ENCODE measurements at regions not wholly inside any gene's neighbourhood (a gene's known extent, or its start where the extent isn't known, plus 50 kb on each side); places are given as distances from the start of the nearest gene placed in this dataset.
"Not testable (repeated sequence)": the region's sequence is repeated elsewhere in the genome, so short reads cannot be mapped to it uniquely, and the experiment has no call there.

DNA sequence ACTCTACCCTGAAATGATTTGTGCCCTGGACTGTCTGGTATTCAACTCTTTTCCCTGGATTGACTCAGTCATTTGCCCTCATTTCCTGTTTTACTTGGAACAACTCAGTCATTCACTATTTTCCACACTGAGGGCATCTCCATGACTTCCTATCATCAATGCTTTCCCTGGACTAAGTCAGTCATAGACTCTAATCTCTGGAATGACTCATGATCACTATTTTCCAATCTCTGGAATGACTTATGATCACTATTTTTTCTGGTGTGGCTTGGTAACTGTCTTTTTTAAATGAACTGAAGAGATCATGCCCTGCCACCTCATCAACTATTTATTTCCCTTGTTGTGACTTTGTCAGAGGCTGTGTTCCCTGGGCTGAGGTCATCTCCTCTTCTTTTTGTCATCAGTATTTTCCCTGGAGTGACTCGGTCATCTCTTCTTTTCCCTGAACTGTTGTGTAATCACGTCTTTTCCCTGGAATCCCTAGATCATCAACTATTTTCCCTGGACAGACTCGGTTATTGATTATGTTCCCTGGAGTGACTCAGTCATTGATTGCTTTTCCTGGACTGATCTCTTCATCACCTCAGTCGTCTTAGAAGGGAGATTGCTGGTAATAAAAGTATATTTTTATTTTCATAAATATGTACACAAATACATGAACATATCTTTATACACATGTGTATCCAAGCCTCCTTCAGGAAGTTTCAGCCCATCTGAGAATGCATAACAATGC, 327.1 kb upstream of the VCX start:
- H3K9me3 ChIP-seq (replicated peaks) = no peaks in the 10 kb centered on the region; the same call in 1 of the 2 replicates
- H3K27ac ChIP-seq = no peak overlapping the region
- no peak overlapping the region for H3K4me3 ChIP-seq
- H3K4me1 ChIP-seq = no peaks in the 10 kb centered on the region
- no peaks in the 10 kb centered on the region for H3K27me3 ChIP-seq
- peak in 1 of 2 experiments; percentile 5 for DNase-seq
- H3K36me3 ChIP-seq = no peaks in the 10 kb centered on the region

DNA sequence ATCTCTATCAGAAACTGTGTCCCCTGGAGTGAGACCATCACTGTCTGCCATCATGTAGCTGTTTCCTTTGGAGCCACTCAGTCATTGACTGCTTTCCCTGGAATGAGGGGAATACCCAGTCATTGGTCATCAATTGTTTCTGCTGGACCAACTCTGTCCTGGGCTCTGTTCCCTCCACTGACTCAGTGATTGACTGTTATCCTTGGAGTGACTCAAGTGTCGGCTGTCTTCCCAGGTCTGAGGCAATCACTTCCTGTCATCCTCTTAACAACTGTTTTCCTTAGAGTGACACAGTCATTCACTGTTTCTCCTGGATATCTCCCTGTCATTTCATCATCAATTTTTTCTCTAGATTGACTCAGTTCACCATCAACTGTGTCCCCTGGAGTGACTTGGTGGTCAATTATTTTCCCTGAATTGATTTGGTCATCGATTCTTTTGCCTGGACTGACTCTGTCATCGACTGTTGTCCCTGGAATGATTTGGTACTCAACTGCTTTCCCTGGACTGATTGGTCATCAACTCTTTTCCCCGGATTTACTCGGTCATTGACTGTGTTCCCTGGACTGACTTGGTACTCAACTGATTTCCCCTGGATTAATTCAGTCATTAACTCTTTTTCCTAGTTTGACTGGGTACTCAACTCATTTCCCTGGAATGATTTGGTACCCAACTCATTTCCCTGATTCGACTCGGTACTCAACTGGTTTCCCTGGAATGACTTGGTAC, 327.9 kb upstream of the VCX start:
- peak in 1 of 2 experiments; percentile 11 for DNase-seq
- no peaks in the 10 kb centered on the region for H3K36me3 ChIP-seq
- no peak overlapping the region for H3K4me3 ChIP-seq

DNA sequence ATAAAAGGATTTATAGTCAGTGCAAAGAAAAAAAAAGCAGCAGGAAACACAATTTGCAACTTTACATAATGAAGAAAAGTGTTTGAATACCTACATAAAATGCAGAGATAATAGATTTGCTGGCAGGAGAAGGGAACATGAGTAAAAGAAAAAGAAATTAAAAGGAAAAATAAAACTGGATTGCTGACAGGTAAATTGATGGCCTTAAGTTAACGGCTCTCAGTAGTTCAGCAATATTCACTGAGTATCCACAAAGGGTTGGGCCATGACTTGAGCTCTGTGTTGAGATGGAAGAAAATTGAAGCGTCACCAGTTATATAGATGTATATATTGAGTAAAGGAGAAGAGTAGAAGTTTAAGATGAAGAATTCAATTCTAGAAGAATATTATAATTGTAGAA, 330.1 kb upstream of the VCX start:
- Histone ChIP-seq H3K27ac (no peak overlapping the region), H3K4me1 (no peaks in the 10 kb centered on the region), H3K4me3 (no peak overlapping the region), H3K27me3 (no peaks in the 10 kb centered on the region), H3K36me3 (no peaks in the 10 kb centered on the region), H3K9me3 (replicated peaks) (no peaks in the 10 kb centered on the region; the same call in 1 of the 2 replicates)
- DNase-seq = no peak

More for the DNA sequence above, 327.9 kb upstream of the VCX start:
- Histone ChIP-seq H3K4me1 (no peaks in the 10 kb centered on the region), H3K27ac (no peak overlapping the region), H3K9me3 (replicated peaks) (no peaks in the 10 kb centered on the region; the same call in 1 of the 2 replicates), H3K27me3 (no peaks in the 10 kb centered on the region)

DNA sequence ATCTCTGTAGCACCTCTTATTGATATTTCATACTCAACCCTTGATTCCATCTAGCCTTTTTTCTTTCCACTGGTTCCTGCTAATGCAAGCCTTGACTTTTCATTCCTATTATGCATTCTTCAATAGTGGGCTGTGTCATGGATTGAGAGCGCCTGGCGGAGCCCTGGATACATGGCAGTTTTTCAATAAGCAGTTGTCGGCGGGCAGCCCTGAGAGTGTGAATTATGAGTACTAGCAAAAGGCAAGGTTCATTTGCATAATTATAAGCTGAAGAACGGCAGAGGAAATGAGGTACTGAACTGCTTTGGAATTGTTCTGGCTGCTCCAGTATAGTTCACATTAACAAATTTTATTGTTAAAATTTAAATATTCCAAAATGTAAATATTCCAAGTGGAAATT, 339.7 kb upstream of the VCX start:
- Histone ChIP-seq H3K4me3 (no peak overlapping the region), H3K4me1 (no peaks in the 10 kb centered on the region), H3K27me3 (no peaks in the 10 kb centered on the region), H3K27ac (no peak overlapping the region), H3K36me3 (no peaks in the 10 kb centered on the region), H3K9me3 (replicated peaks) (no peaks in the 10 kb centered on the region)
- no peak for DNase-seq

DNA sequence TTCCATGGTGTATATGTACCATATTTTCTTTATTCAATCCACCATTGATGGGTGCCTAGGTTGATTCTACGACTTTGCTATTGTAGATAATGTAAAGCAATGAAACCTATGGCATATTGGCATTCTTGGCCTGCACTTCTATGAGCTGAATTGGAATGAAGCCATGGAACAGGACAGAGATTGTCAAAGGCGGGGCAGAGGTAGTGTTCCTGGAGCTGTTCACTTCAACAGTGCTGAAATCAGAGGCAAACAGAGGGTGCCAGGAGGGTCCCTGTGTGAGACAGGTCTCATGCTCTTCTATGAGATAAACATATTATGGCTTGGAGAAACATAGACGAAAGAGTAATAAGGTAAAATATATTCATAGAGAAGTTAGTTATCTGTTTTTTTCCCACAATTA, 342.6 kb upstream of the VCX start:
- H3K27me3 ChIP-seq = no peaks in the 10 kb centered on the region
- no peak overlapping the region for H3K27ac ChIP-seq
- H3K36me3 ChIP-seq = no peaks in the 10 kb centered on the region
- no peak overlapping the region for H3K4me3 ChIP-seq
- no peaks in the 10 kb centered on the region for H3K9me3 ChIP-seq (replicated peaks)
- no peaks in the 10 kb centered on the region for H3K4me1 ChIP-seq
- peak in 1 of 2 experiments; percentile 12 for DNase-seq

DNA sequence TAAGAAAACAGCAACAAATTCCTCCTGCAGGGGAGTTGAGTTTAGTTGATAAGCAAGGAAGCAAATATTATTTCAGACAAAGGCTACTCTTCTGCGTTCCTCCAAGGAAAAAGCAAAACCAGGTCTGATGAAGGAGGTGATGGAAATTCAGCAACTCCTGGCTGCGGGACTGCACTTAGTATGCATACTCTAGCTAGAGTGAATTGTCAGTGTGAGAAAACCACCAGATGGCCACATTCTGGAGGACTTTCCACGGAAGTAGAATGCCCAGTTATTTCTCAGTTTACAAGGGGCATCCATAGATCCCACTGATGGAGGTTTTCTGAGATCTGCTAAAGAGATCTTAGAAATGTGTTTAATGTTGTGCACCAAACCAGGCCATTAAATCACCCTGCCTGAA, 338.6 kb upstream of the PUDP start:
- Histone ChIP-seq H3K4me1 (no peaks in the 10 kb centered on the region), H3K27ac (no peak overlapping the region), H3K27me3 (no peaks in the 10 kb centered on the region), H3K36me3 (no peaks in the 10 kb centered on the region), H3K4me3 (no peak overlapping the region), H3K9me3 (replicated peaks) (no peaks in the 10 kb centered on the region)
- no peak for DNase-seq

DNA sequence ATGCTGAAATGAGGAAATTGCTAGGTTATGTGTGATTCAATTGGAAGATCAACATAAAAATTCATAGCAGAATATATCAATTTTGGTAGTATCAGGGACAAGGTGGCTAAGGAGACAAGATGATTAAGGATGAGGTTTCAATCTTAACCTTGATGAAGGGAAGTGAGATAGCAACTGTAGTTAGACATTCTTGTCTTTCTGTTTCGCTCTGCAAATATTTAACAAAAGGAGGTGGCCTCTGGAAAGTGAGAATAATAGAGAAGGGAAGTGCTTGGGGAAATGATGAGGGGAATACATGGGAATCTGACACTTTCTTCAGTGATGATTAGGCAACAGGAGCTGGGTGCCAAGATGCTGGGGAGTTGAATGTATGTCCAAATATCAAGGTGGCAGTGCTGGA, 337.1 kb upstream of the PUDP start:
- no peaks in the 10 kb centered on the region for H3K4me1 ChIP-seq
- no peak overlapping the region for H3K4me3 ChIP-seq
- H3K9me3 ChIP-seq (replicated peaks) = no peaks in the 10 kb centered on the region
- no peaks in the 10 kb centered on the region for H3K27me3 ChIP-seq
- H3K27ac ChIP-seq = no peak overlapping the region
- H3K36me3 ChIP-seq = no peaks in the 10 kb centered on the region
- DNase-seq = no peak

DNA sequence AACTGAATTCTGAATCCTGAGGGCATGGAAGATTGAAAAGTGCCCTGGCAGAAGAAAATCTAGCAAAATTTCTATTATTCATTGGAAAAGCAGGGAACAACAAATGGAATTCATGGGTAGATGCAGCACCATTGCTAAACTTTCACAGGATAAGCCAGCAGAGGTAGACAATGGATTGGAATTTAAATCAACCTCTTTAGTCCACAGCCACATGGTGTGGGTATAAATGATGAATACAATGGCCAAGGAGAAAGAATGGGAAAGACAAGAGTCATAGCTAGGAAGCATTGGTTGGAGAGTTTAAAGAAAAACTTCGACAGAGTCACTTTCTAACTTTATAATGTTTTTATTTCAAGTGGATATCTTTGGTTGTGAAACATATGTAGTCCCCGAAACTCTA, 332.8 kb upstream of the PUDP start:
- H3K36me3 ChIP-seq = no peaks in the 10 kb centered on the region
- no peak overlapping the region for H3K27ac ChIP-seq
- no peaks in the 10 kb centered on the region for H3K9me3 ChIP-seq (replicated peaks)
- no peak for DNase-seq
- no peak overlapping the region for H3K4me3 ChIP-seq
- no peaks in the 10 kb centered on the region for H3K27me3 ChIP-seq
- no peaks in the 10 kb centered on the region for H3K4me1 ChIP-seq

DNA sequence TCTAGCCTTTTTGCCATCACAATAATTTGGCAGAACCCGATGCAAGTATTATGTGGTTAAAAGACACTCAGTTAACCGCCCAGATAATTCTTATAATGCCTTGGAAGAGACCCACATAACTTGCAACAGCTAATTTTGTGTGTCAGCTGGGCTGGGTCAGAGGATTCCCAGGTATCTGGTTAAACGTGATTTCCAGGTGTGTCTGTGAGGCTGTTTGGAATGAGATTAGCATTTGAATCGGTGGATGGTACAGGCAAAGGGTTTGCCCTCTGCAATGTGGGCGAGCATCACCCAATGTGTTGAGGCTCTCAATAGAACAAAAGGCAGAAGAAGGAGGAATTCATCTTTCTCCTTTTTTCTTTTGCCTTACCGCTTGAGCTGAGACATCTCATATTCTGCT, 314.2 kb upstream of the PUDP start:
- no peaks in the 10 kb centered on the region for H3K9me3 ChIP-seq (replicated peaks)
- DNase-seq = no peak
- H3K36me3 ChIP-seq = no peaks in the 10 kb centered on the region
- H3K4me1 ChIP-seq = no peaks in the 10 kb centered on the region
- no peak overlapping the region for H3K27ac ChIP-seq
- no peaks in the 10 kb centered on the region for H3K27me3 ChIP-seq
- no peak overlapping the region for H3K4me3 ChIP-seq

DNA sequence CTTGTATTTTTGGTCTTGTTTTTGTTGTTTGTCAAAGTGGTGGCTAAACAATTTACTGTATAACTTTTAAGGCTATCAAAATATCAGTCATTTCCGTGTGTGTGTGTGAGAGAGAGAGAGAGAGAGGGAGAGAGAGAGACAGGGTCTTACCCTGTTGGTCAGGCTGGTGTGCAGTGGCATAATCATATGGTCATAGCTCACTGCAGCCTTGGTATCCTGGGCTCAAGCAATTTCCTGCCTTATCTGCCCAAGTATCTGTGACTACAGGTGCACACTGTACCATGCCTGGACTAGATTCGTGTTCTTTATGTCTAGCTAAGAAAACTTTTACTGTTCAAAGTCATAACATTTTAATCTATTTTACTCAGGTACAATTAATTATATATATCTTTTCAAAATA, 313.1 kb upstream of the PUDP start:
- H3K36me3 ChIP-seq; H3K27ac ChIP-seq; H3K4me3 ChIP-seq; H3K9me3 ChIP-seq (replicated peaks); H3K4me1 ChIP-seq; DNase-seq; H3K27me3 ChIP-seq: not testable (repeated sequence)

DNA sequence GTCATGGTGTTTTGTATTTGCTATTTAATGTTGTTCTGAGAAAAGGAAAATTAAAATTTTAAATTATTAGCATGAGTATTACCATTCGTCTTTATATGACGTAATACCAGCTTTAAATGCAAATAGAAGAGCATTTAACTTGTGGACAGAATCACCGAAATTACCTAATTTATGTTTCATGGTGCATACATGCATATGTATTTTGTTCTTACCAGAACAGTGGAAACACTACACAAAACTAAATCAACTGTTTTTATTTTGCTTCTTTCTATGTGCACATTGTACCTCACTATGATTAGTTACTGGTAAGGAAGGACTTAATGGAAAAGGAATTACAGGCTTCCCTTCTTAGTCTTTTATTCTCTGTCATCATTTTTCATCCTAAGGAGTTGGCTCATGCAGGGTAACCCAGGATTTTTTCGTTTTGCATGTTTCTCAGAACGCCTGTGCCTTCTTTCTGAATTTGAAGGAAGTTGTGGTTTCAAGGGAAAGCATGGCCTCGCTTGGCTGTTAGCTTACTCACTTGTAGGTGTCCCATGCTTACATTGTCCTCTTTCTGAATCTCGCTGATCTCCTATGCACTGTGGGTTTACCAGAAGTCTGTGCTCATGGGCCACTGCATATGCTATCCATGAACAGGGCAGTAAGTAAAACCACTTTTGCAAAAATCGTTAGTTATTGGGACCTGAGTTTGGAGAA, 300.0 kb upstream of the PUDP start:
- no peak overlapping the region for H3K4me3 ChIP-seq
- no peak overlapping the region for H3K27ac ChIP-seq
- H3K9me3 ChIP-seq (replicated peaks) = no peaks in the 10 kb centered on the region
- H3K4me1 ChIP-seq = no peaks in the 10 kb centered on the region
- no peaks in the 10 kb centered on the region for H3K27me3 ChIP-seq
- no peaks in the 10 kb centered on the region for H3K36me3 ChIP-seq
- DNase-seq = no peak

DNA sequence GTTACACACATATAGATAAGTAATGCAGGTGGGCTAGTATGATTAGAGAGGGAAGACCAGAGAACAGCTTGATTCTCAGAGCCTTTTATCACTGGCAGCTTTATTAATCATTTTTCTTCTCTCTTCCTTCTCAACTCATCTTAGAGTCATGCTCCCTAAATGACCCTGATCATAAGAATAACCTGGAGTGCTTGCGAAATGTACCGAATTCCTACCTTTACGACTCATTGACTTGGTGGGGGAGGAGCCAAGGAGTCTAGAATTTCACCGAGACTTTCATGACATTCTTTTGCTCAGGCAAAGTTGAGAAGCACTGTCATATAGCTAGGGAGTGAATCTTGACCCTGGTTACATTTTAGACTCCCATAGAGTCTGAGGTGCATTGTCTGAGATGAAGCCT, 298.9 kb upstream of the PUDP start:
- H3K27me3 ChIP-seq = no peaks in the 10 kb centered on the region
- H3K36me3 ChIP-seq = no peaks in the 10 kb centered on the region
- H3K4me3 ChIP-seq = no peak overlapping the region
- DNase-seq = no peak
- H3K9me3 ChIP-seq (replicated peaks) = no peaks in the 10 kb centered on the region
- no peak overlapping the region for H3K27ac ChIP-seq
- H3K4me1 ChIP-seq = no peaks in the 10 kb centered on the region

DNA sequence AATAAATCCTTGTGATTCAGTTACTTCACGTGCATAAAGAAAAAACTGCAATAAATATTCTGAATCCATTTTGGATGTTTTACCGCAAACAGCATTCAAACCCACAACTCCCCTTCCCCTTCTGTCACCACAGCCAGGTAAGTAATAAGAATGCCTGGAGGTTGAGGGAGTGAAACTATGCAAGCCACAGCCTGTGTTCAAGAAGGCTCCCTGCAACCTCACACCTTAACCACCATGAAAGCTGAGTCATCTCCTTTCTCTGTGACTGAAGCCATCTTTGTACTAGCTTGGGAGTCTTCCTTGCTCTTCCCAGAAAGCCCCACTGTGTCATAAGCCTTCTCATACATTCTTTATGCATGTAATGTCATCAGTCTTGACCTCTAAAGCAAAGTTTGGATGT, 297.0 kb upstream of the PUDP start:
- no peaks in the 10 kb centered on the region for H3K27me3 ChIP-seq
- H3K27ac ChIP-seq = no peak overlapping the region
- no peaks in the 10 kb centered on the region for H3K36me3 ChIP-seq
- H3K4me3 ChIP-seq = no peak overlapping the region
- H3K4me1 ChIP-seq = no peaks in the 10 kb centered on the region
- DNase-seq = no peak
- no peaks in the 10 kb centered on the region for H3K9me3 ChIP-seq (replicated peaks)

DNA sequence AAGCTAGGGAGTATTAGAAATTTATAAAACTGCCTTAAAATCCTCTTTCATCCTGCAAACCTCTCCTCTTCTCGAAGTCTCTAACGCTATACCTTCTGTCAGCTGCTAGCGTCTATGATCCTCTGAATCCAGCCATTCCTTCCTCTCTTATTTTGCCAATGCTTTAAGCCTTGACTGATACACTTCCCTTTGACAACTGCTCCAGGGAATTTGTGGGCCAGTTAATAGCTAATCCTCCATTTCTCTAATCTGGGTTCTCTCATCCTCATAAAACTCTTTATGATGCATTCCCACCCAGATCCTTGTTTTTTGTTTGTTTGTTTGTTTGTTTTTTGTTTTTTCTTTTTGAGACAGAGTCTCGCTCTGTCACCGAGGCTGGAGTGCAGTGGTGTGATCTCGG, 293.6 kb upstream of the PUDP start:
- Histone ChIP-seq H3K27me3 (no peaks in the 10 kb centered on the region), H3K36me3 (no peaks in the 10 kb centered on the region), H3K4me3 (no peak overlapping the region), H3K4me1 (no peaks in the 10 kb centered on the region), H3K27ac (no peak overlapping the region), H3K9me3 (replicated peaks) (no peaks in the 10 kb centered on the region)
- no peak for DNase-seq

DNA sequence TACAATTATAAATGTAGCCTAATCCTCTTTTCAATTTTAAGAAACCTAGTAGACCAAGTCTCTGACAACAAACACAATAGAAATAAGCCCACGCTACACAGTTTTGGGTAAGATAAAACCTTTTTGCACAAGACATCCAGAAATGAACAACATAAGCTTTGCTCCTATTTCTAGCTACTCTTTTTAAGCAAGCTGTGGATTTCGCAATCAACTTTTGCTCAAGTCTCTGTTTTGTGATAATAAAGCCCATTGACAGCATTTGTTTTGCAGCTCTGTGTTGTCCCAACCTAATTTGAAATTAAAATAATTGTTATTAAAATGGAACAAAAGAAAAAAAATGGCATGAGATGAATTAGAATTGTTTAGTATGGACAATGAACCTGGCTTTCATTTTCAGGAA, 287.9 kb upstream of the PUDP start:
- no peaks in the 10 kb centered on the region for H3K36me3 ChIP-seq
- no peak for DNase-seq
- no peaks in the 10 kb centered on the region for H3K27me3 ChIP-seq
- H3K4me1 ChIP-seq = peaks cover 16% of the 10 kb centered on the region
- H3K4me3 ChIP-seq = no peak overlapping the region
- H3K27ac ChIP-seq = peak overlapping the region; percentile 44
- H3K9me3 ChIP-seq (replicated peaks) = no peaks in the 10 kb centered on the region

All from SJCRH30 (cell line).